Endodermal cell (in vitro differentiated cells): ENCODE measurements at regions not wholly inside any gene's neighbourhood (a gene's known extent, or its start where the extent isn't known, plus 50 kb on each side); places are given as distances from the start of the nearest gene placed in this dataset.

Experiments used
- DNase-seq: peaks from one replicate; pipeline ENCODE4 v3.0.0-alpha.2; 2017
- H3K27ac ChIP-seq: 2 replicates; pipeline ENCODE4 v1.5.1; 2013; ENCODE audit warnings: mild to moderate bottlenecking, low read depth, low read length, moderate library complexity
- H3K27me3 ChIP-seq: 2 replicates; pipeline ENCODE4 v1.6.1; 2013; ENCODE audit warnings: mild to moderate bottlenecking, low read length, moderate library complexity; ENCODE audit not compliant: insufficient read depth, control insufficient read depth, poor library complexity, severe bottlenecking
- H3K36me3 ChIP-seq: 2 replicates; pipeline ENCODE4 v1.7.0; 2013; ENCODE audit warnings: mild to moderate bottlenecking, low read length, moderate library complexity; ENCODE audit not compliant: control insufficient read depth, insufficient read depth
- H3K4me1 ChIP-seq: one replicate; pipeline ENCODE4 v1.7.0; 2013; ENCODE audit warnings: low read length; ENCODE audit not compliant: control insufficient read depth, insufficient read depth
- H3K4me3 ChIP-seq: 2 replicates; pipeline ENCODE4 v1.5.1; 2013; ENCODE audit warnings: mild to moderate bottlenecking, low read length, moderate library complexity
- H3K9ac ChIP-seq: 2 replicates; pipeline ENCODE4 v1.6.1; 2013; ENCODE audit warnings: mild to moderate bottlenecking, low read length, moderate library complexity; ENCODE audit not compliant: poor library complexity, severe bottlenecking; ENCODE audit errors: extremely low read depth
- H3K9me3 ChIP-seq: 2 replicates; pipeline ENCODE4 v1.6.1; 2013; ENCODE audit warnings: mild to moderate bottlenecking, low read length, moderate library complexity; ENCODE audit not compliant: control insufficient read depth
- H3K27ac Mint-ChIP-seq: 2 replicates; pipeline ENCODE4 v1.8.0; 2020; ENCODE audit warnings: mixed read lengths
- H3K27me3 Mint-ChIP-seq: 2 replicates; pipeline ENCODE4 v1.8.0; 2021; ENCODE audit warnings: mild to moderate bottlenecking, mixed read lengths; ENCODE audit not compliant: insufficient read depth
- H3K36me3 Mint-ChIP-seq: 2 replicates; pipeline ENCODE4 v1.8.0; 2020; ENCODE audit warnings: low read depth, mixed read lengths
- H3K4me1 Mint-ChIP-seq: 2 replicates; pipeline ENCODE4 v1.8.0; 2020; ENCODE audit warnings: mixed read lengths
- H3K4me3 Mint-ChIP-seq: 2 replicates; pipeline ENCODE4 v1.8.0; 2020; ENCODE audit warnings: mild to moderate bottlenecking, moderate library complexity, mixed read lengths
- H3K9me3 Mint-ChIP-seq: 2 replicates; pipeline ENCODE4 v1.8.0; 2020; ENCODE audit warnings: mild to moderate bottlenecking, mixed read lengths
- CTCF ChIP-seq: fragments of 200-600 bp; sonication (generic); conservative IDR thresholded peaks from 2 replicates; pipeline ENCODE4 v1.5.0; 2021; ENCODE audit warnings: antibody characterized with exemption, mild to moderate bottlenecking
- WGBS, 2 experiments: methylation state at CpG; one replicate each; pipeline versions ENCODE4 v1.1.5 to v1.1.7; 2013; ENCODE audit warnings: missing lambda C conversion rate in 2 of 2, mixed read lengths in 1 of 2; ENCODE audit not compliant: insufficient coverage in 1 of 2, insufficient read length in 1 of 2; 5-methylcytosine and 5-hydroxymethylcytosine counted together

- peaks cover 17% of the 10 kb centered on the region for H3K9me3 Mint-ChIP-seq
- DNase-seq = no peak
- no peaks in the 10 kb centered on the region for H3K9me3 ChIP-seq
- H3K27ac ChIP-seq = no peak overlapping the region
- H3K27me3 Mint-ChIP-seq = no peaks in the 10 kb centered on the region
- no peak overlapping the region for H3K4me3 Mint-ChIP-seq
- H3K4me1 ChIP-seq = no peaks in the 10 kb centered on the region
- 89 to 100% methylated on average over 1 to 6 of the region's 8 CpGs for WGBS, 2 experiments
- H3K36me3 ChIP-seq = no peaks in the 10 kb centered on the region
- no peak overlapping the region for H3K4me3 ChIP-seq
- no peak overlapping the region for H3K27ac Mint-ChIP-seq
- TF ChIP-seq CTCF = no peak
- H3K4me1 Mint-ChIP-seq = no peaks in the 10 kb centered on the region
- no peak overlapping the region for H3K9ac ChIP-seq
- no peaks in the 10 kb centered on the region for H3K36me3 Mint-ChIP-seq
- H3K27me3 ChIP-seq = no peaks in the 10 kb centered on the region
Observed at GRCh38 chr6:11929241-11929835, 82.8 kb upstream of the HIVEP1 start.

GRCh38 chr6:11926594-11927407 is 85.3 kb upstream of the HIVEP1 start:
- no peaks in the 10 kb centered on the region for H3K27me3 Mint-ChIP-seq
- H3K9me3 ChIP-seq = no peaks in the 10 kb centered on the region
- H3K36me3 Mint-ChIP-seq = no peaks in the 10 kb centered on the region
- H3K4me1 ChIP-seq = no peaks in the 10 kb centered on the region
- no peak for TF ChIP-seq CTCF
- H3K27me3 ChIP-seq = no peaks in the 10 kb centered on the region
- no peak overlapping the region for H3K27ac Mint-ChIP-seq
- no peaks in the 10 kb centered on the region for H3K36me3 ChIP-seq
- no peak overlapping the region for H3K4me3 ChIP-seq
- H3K4me1 Mint-ChIP-seq = no peaks in the 10 kb centered on the region
- H3K4me3 Mint-ChIP-seq = no peak overlapping the region
- WGBS, 2 experiments = 90 to 95% methylated on average over 2 of the region's 2 CpGs
- peaks cover 5% of the 10 kb centered on the region for H3K9me3 Mint-ChIP-seq
- no peak overlapping the region for H3K27ac ChIP-seq
- H3K9ac ChIP-seq = no peak overlapping the region
- DNase-seq = no peak

- H3K9me3 ChIP-seq = no peaks in the 10 kb centered on the region
- H3K27me3 ChIP-seq = no peaks in the 10 kb centered on the region
- H3K27me3 Mint-ChIP-seq = no peaks in the 10 kb centered on the region
- TF ChIP-seq CTCF = no peak
- H3K36me3 ChIP-seq = no peaks in the 10 kb centered on the region
- WGBS, 2 experiments = 91 to 92% methylated on average over 9 of the region's 9 CpGs
- H3K4me1 ChIP-seq = no peaks in the 10 kb centered on the region
- H3K27ac Mint-ChIP-seq = no peak overlapping the region
- H3K36me3 Mint-ChIP-seq = no peaks in the 10 kb centered on the region
- H3K4me3 ChIP-seq = no peak overlapping the region
- no peak overlapping the region for H3K27ac ChIP-seq
- H3K9ac ChIP-seq = no peak overlapping the region
- H3K4me1 Mint-ChIP-seq = peaks cover 3% of the 10 kb centered on the region
- H3K9me3 Mint-ChIP-seq = no peaks in the 10 kb centered on the region
- peak; percentile 45 for DNase-seq
- no peak overlapping the region for H3K4me3 Mint-ChIP-seq
Observed at GRCh38 chr6:11925805-11926204, 86.3 kb upstream of the HIVEP1 start.
